GM10248 (cell line): ENCODE measurements at regions not wholly inside any gene's neighbourhood (a gene's known extent, or its start where the extent isn't known, plus 50 kb on each side); places are given as distances from the start of the nearest gene placed in this dataset.

Experiments used
- CTCF ChIA-PET: fragments of 300-600 bp; sonication (Branson Sonifier 250); formaldehyde crosslinking; extraction: SDS; loops from one replicate; lab custom pipeline; 2021; ENCODE audit warnings: antibody characterized with exemption; lab: Yijun Ruan, JAX
- POLR2A ChIA-PET: fragments of 350-650 bp; sonication (Branson Sonifier 250); formaldehyde crosslinking; extraction: SDS; loops from one replicate; lab custom pipeline; 2020; ENCODE audit warnings: antibody characterized with exemption; lab: Yijun Ruan, JAX
- DNase-seq: peaks from one replicate; pipeline ENCODE4 v3.0.0; 2012; ENCODE audit errors: extremely low spot score
- TF ChIP-seq, protein P1 (sequence below): IDR thresholded peaks from 2 replicates; pipeline ENCODE4 v1.5.1; 2012; ENCODE audit warnings: mild to moderate bottlenecking, low read depth; ENCODE audit errors: extremely low read depth, missing control alignments, control extremely low read depth

DNA sequence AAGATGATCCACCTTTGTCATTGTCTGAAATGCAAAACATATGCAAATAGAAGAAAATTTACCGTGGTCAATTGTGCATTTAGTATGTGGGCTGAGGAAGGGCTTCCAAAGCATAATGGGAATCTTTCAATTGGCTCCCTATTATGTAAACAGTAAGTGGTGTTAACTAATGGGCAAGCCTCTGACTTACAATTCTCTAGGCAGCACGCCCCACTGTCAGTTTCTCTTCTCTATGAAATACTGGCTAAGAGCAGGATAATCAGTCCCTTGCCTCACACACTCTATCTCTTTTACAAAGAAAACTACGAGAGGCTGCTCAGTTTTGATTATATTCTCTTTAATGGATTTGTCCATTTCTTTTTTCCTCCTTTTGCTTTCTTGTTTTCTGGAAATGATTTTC, 1272.6 kb downstream of the PCDH19 start:
- no peak for DNase-seq
- CTCF ChIA-PET: interaction anchor here (0.7 kb wide), 1 partner anchor 38 kb away, joined by 3 read pairs; no protein-coding TSS in a partner anchor
- TF ChIP-seq, protein P1, sequence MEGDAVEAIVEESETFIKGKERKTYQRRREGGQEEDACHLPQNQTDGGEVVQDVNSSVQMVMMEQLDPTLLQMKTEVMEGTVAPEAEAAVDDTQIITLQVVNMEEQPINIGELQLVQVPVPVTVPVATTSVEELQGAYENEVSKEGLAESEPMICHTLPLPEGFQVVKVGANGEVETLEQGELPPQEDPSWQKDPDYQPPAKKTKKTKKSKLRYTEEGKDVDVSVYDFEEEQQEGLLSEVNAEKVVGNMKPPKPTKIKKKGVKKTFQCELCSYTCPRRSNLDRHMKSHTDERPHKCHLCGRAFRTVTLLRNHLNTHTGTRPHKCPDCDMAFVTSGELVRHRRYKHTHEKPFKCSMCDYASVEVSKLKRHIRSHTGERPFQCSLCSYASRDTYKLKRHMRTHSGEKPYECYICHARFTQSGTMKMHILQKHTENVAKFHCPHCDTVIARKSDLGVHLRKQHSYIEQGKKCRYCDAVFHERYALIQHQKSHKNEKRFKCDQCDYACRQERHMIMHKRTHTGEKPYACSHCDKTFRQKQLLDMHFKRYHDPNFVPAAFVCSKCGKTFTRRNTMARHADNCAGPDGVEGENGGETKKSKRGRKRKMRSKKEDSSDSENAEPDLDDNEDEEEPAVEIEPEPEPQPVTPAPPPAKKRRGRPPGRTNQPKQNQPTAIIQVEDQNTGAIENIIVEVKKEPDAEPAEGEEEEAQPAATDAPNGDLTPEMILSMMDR: no peak
- POLR2A ChIA-PET: no interaction called here

DNA sequence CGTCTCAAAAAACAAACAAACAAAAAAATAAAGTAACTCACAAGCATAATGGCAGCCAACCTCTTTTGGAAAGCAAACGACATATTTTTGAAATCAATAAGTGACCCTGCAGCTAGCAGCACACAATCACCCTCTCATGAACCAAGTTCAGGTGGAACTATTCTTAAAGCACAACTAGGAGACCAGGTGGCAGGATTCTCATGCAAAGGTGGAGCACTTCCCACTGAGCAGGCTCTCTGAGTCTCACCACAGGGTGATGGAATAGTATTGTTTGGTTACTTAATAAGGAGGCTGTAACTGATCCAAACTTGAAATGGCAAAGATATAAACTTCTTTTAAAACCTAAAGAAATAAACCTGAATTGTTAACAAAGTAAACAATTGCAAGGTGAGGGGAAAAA, 1293.1 kb downstream of the PCDH19 start:
- TF ChIP-seq, protein P1: no peak

GRCh38 chrX:99095965-99096635, 1314.0 kb downstream of the PCDH19 start:
- ChIA-PET POLR2A (no interaction called here), CTCF (interaction anchor here (1.2 kb wide), 1 partner anchor 18 kb away, joined by 3 read pairs; no protein-coding TSS in a partner anchor)
- no peak for DNase-seq
- TF ChIP-seq, protein P1: no peak

More for the DNA sequence above, 1293.1 kb downstream of the PCDH19 start:
- POLR2A ChIA-PET: no interaction called here
- no peak for DNase-seq
- CTCF ChIA-PET: no interaction called here

DNA sequence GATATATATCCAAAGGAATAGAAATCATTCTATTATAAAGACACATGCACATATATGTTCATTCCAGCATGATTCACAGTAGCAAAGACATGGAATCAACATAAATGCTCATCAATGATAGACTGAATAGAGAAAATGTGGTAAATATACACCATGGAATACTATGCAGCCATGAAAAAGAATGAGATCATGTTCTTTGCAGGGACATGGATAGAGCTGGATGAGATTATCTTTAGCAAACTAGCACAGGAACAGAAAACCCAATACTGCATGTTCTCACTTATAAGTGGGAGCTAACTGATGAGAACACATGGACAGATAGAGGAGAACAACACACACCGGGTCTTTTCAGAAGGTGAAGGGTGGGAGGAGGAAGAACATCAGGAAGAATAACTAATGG, 1318.6 kb downstream of the PCDH19 start:
- ChIA-PET POLR2A (no interaction called here), CTCF (no interaction called here)
- DNase-seq: no peak
- TF ChIP-seq, protein P1: no peak

DNA sequence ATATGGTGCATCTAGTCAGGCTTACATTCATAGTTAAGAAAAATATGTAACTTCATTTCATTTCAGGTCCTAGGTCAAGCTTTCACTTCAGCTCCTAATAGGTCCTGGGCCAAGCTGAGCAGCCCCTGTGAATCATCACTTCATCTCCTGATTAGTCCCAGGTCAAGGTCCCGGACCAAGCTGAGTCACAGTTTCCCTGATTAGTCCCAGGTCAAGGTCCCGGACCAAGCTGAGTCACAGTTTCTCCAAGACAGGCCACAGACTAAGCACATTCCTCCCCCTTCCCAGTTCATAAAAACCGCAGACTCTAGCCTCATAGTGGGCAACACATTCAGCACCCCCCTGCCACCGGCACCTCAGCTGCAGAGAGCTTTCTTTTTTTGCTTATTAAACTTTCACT, 1331.8 kb downstream of the PCDH19 start:
- TF ChIP-seq, protein P1: no peak
- CTCF ChIA-PET: interaction anchor here (1.1 kb wide), 1 partner anchor 17 kb away, joined by 3 read pairs; no protein-coding TSS in a partner anchor
- POLR2A ChIA-PET: no interaction called here
- no peak for DNase-seq

DNA sequence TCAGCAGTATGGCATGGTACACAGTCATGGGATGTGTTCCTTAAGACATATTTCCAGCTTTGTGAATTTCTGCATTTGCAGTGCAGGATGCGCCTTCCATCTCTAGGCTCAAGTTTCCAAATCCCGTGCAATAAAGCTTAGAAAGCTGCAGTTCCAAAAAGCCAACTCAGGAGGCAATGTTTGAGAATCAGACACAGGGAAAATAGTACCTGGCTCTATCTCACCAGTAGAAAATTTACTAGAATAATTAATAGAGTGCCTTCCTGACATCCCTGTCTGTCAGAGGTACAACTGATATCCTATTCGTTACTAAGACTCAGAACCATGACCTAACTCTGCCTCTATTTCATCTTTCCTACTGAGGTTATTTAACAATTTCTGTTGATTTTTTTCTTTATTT, 1333.0 kb downstream of the PCDH19 start:
- DNase-seq: no peak
- CTCF ChIA-PET: no interaction called here
- TF ChIP-seq, protein P1: no peak
- POLR2A ChIA-PET: no interaction called here

DNA sequence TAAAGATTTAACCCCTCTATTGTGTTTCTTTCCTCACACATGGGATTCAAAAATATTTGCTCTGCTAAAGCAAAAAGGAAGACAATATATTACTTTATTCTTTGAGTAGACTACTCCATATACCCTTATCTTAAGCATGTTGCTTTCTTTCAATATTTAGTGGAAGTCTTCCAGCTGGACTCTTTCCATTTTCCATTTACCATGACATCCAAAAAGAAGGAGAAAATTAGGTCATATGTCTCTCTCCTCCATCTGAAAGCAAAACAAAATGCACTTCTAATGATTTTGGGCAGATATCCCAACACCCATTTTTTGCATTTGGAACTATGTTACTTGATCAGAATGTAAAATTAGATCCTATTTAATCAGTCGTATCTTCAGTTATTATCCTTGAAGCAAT, 1336.5 kb downstream of the PCDH19 start:
- TF ChIP-seq, protein P1: no peak
- CTCF ChIA-PET: no interaction called here
- POLR2A ChIA-PET: no interaction called here
- no peak for DNase-seq
